CD4-positive, alpha-beta T cell treated with Interleukin-6 at 100 ng/mL for 8 hours (primary cell): ENCODE measurements at regions not wholly inside any gene's neighbourhood (a gene's known extent, or its start where the extent isn't known, plus 50 kb on each side); places are given as distances from the start of the nearest gene placed in this dataset.
"Not testable (repeated sequence)": the region's sequence is repeated elsewhere in the genome, so short reads cannot be mapped to it uniquely, and the experiment has no call there.

Experiments
- DNase-seq: peaks from one replicate; pipeline ENCODE4 v3.0.0-alpha.2; 2020; ENCODE audit warnings: mixed read lengths, low spot score

DNA sequence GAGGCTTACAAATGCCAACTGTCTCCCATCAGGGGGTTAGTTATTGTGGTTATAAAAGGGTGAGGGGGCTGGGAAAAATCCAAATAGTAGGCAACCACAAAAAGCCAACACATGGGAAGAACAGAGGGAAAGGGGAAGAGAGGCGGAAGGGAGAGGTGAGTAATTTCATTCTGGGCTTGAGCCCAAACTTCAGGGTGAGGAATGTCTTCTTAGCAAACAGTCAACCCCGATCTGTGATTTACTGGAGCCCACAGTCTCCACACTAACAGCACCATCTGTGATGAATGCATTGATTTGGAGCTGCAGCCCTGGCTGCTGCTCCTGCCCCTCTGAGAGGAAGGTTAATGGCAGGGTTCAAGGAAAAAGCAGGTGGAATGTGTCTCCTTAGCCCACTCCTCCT is 162.2 kb upstream of the GPR101 start:
- DNase-seq, result no peak

DNA sequence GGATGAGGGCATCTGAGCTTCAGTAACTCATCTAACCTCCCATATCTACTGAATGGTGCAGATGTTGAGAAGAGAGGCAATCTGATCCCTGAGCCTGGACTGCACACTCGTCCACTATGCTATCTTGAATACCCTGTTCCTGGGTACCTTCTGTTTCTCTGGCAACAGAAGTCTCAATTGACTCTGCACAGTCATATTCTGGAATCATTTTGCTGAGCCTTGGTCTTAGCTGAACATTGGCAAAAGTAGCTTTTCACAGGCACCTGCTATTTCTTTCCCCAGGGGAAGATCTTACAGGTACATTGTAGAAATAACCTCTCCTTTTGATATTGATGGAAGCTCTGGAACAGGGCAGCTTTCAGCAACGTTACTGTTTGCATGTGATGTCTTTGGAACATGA is 161.5 kb upstream of the GPR101 start:
- DNase-seq, result no peak

- peak; percentile 7 for DNase-seq
These were observed 160.4 kb upstream of the GPR101 start for GRCh38 chrX:137194164-137194563.

DNA sequence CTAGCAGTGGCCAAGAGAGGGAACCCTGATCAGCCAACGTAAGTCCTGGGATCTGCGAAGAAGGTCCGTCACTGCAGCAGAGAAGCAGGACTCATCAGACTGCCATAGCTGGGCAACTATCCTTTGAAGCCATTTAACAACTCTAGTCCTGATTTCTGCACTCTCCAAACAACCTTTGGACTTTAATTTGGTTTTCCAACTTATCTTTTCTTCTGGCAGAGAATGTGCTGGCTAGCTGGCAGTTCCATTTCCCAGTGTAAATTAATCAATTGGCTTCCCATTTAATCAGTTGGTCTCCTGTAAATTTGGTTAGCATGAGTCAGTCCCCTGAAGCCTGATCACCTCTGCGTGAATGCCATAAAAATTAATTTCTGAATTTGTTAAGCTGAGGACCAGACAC is 153.7 kb upstream of the GPR101 start:
- DNase-seq, result no peak

- no peak for DNase-seq
These were observed 144.6 kb upstream of the GPR101 start for GRCh38 chrX:137178392-137178791.

DNA sequence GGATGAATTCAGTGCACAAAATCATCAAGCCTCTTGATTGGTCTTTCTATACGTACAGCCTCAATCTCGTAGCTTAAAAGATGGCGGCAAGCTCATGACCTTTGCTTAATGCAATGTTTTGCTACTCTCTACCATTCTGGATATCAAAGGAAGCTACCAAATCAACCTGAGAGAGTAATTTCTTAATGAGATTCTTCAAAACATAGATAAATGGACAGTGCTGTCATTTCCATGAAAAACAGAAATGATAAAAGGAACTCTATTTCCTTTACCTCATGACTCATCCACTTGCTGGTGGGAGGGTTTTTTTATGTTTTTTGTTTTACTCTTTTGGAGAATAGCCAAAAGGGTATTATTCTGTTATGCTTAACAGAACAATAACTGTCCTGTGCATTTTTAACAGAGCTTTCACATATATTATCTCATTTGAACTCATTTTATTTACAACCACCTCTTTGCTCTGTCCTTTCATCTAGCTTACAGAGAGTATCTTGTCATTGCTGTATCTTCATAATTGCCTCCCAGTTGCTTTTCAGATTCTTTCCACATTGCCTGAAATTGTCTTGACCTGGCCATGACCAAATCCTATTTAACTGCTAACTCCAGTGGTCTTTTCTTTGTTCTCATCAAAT is 138.6 kb upstream of the GPR101 start:
- DNase-seq, result no peak

DNA sequence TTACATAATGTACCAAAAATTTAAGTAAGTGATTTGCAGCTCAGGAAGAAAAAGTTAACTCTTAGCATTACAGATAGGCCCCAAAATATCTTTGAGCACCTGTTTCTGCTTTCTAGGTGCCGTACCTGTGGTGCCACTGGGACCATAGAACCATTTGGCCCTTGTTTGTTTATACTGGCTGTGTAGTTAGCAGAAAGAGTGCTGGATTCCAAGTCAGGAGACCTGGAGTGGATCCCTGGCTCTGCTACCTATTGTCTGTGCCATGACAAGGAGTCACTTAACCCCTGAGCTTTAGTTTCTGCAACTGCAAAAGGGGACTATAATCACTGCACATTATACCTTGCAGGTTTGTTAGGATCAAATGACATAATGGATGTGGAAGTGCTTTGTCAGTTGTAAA is 137.8 kb upstream of the GPR101 start:
- DNase-seq, result no peak

- no peak for DNase-seq
These were observed 132.8 kb upstream of the GPR101 start for GRCh38 chrX:137166591-137166990.

DNA sequence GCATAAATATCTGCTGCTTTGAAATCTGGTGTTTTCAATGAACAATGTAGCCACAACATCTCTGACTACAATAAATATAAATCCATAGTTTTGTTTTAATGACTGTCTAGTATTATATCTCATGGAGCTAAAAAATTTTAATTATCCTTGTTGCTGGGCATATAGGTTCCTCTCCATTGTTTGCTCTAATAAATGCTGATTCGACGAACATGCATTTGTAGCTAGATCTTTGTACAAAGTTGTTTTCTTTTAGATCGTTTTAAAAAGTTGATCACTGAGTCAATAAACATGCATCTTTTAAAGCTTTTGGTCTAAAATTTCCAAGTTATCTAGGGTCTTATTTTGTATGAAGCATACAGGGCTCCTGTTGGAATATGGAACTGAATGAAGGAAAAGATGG is 130.5 kb upstream of the GPR101 start:
- no peak for DNase-seq

- DNase-seq, result no peak
These were observed 117.6 kb upstream of the GPR101 start for GRCh38 chrX:137151403-137151802.

DNA sequence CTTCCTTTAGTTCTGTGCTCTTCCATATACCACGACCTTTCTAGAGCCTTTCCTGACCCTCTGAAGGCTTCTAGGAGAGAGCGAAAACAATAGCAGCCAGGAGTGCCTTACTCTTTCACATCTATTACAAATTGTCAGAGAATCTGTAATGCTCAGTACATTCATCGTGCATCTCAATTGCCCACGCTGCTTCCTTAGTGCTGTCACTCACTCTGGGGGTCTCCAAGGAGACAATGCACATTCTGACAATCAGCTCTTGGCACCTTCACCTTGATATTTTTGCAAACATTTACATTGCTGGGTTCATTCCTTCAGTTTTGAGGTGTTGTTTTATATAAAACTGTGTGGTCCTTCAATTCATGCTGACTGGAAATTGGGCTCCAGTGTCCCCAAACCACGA is 110.1 kb upstream of the GPR101 start:
- no peak for DNase-seq

DNA sequence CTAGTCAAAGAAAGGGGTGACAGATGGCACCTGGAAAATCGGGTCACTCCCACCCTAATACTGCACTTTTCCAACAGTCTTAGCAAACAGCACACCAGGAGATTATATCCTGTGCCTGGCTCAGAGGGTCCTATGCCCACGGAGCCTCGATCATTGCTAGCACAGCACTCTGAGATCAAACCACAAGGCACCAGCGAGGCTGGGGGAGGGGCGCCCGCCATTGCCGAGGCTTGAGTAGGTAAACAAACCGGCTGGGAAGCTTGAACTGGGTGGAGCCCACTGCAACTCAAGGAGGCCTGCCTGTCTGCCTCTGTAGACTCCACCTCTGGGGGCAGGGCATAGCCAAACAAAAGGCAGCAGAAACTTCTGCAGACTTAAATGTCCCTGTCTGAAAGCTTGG is 88.9 kb upstream of the GPR101 start:
- DNase-seq, result not testable (repeated sequence)

DNA sequence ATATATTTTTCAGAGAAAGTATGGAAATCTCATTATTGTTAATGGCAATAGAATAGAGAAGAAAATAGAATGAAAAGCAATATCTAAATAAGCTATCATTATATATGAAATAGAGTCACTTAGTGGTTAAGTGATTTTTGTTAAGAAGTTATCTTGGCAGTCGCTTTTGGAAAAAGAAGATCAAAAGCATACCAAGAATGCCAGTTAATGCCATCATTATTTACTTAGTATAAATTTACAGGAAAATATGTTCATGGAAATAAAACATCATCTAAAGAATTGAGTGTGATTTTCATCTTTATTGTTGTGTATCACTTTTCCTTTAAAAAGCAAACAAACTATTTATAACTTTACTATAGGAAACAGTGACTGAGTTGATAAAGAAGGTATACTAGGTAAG is 85.3 kb upstream of the GPR101 start:
- DNase-seq, result no peak

GRCh38 chrX:137118536-137118935 is 84.7 kb upstream of the GPR101 start:
- DNase-seq, result no peak

- no peak for DNase-seq
These were observed 84.3 kb upstream of the GPR101 start for GRCh38 chrX:137118136-137118535.

GRCh38 chrX:137107877-137108276 is 74.1 kb upstream of the GPR101 start:
- not testable (repeated sequence) for DNase-seq

DNA sequence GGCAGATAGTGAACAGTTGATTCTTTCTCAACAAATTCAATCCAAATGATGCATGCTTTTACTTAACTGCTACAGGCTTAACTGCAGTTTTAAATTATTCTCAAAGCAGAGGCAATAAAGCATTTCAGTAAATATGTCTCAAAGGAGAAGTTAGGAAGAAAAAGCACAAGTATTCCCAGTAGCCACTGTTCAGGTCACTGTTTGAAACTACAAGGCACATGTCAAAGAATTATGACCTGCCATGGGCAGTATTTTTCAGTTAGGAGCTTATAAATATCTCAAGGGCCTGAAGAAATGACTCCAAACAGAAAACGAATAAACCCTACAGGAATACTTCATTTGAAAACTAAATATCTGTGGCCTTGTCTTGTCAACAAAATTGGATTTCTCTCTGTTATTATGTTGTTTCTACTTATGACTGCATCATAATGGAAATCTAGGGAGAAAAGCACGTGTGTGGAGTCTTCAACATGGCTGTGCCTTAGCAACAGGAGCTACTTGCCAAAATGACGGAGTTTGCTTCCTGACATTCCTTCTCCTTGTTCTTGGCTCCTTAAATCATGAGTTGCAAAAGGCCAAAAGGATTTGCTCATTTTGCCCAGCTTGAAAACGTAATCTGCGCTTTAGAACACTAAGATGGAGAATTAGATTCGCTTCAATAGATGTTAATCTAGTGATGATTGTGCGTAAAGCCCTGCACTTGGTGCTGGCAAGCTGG is 67.6 kb upstream of the GPR101 start:
- DNase-seq, result no peak
